Right lung (tissue), 2 donors: ENCODE measurements at regions not wholly inside any gene's neighbourhood (a gene's known extent, or its start where the extent isn't known, plus 50 kb on each side); places are given as distances from the start of the nearest gene placed in this dataset.

Experiments
- DNase-seq, 2 donors: peaks; one replicate each; pipeline ENCODE4 v3.0.0-alpha.2; 2013

DNA sequence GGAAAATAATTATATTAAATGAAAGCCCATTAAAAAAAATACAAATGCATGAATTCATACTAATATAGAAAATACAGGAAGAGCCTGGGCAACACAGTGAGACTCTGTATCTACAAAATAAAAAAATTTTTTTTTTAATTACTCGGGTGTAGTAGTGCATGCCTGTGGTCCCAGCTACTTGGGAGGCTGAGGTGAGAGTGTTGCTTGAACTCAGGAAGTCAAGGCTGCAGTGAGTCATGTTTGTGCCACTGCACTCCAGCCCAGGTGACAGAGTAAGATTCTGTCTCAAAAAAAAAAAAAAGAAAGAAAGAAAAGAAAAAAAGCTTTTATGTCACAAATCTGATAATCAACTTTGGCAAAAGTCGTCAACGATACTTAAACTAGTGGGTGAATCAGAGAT, 80.6 kb upstream of the PLEKHA5 start:
- DNase-seq: no peak

- no peak for DNase-seq
These were observed 76.8 kb upstream of the PLEKHA5 start for GRCh38 chr12:19052689-19053088.

- no peak for DNase-seq
These were observed 76.3 kb upstream of the PLEKHA5 start for GRCh38 chr12:19053218-19053617.

GRCh38 chr12:19054035-19054434, 75.5 kb upstream of the PLEKHA5 start:
- no peak for DNase-seq

- DNase-seq: no peak
These were observed 73.9 kb upstream of the PLEKHA5 start for GRCh38 chr12:19055589-19055988.

DNA sequence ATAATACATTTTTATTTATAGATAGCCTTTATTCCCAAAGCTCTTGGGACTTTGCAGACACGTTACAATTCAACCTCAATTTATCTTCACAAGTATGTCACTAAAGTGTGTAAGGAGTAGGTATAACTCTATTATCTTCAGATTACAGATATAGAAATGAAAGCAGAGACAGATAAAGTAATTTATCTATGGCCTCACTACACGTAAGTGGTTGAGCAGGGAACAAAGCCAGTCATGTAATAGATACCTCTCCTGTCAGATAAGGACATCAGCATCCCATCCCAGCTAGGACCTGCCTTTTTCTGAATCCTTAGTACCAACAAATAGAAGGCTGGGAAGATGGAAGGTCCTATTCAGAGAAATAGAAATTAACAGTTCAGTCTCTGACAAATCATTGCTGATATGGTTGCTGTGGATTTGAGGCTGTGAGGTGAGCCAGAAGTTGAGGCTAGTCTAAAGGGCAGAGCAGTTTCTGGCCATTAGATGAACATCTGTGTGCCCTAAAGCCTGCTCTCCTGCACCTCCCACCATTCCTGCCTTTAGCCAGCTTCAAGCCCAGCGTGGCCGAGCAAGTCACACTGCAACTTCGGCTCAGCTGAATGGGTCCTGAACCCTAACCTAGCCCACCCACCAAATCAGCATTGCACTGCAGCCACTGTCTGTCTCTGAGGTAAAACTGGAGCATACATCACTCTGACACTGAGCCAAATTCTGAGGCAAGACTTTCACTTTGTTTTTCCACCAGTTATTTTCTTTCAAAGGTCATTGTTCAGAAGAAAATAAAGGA, 71.1 kb upstream of the PLEKHA5 start:
- no peak for DNase-seq

DNA sequence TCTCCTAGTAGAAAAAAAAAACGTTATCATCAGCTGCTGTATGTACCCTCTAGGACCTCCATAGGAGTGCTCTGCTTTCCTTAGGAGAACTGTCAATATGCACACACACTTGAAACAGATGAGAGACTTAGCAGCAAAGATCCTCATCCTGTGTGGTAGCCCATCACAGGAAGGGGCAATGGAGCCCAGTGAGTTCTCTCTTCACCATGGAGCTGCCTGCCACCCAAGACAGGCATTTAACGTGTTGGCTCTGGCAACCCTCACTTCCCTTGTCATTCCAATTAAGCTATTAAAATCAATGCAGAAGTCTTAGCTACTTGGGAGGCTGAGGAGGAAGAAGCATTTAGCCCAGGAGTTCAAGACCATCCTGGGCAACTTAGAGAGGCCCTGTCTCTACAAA, 64.8 kb upstream of the PLEKHA5 start:
- DNase-seq: no peak

GRCh38 chr12:19065223-19065622, 64.3 kb upstream of the PLEKHA5 start:
- no peak for DNase-seq

GRCh38 chr12:19065871-19066270, 63.7 kb upstream of the PLEKHA5 start:
- no peak for DNase-seq

DNA sequence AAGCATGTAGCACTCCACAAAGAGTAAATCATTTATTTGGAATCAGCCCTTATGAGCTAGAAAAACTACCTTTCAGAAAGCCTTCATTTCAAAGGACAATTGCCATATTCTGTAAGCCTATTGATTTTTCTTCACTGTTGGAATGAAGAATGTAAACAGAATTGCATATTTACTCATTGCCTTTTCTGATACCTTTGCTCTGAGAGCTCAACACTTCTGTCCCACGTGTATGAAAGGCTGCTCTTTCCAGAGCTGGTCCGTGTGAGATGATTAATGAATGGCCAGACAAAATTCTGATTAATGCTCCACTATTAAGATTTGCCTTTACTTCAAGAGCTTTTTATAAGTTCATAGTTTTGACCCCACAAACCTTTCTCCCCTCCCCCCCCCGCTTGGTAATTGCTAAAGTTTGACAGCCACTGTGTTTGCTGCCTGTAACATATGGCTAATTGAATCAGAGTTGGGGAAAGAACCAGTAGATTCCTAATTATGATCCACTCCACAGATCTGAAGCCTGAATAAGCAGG, 63.0 kb upstream of the PLEKHA5 start:
- no peak for DNase-seq

DNA sequence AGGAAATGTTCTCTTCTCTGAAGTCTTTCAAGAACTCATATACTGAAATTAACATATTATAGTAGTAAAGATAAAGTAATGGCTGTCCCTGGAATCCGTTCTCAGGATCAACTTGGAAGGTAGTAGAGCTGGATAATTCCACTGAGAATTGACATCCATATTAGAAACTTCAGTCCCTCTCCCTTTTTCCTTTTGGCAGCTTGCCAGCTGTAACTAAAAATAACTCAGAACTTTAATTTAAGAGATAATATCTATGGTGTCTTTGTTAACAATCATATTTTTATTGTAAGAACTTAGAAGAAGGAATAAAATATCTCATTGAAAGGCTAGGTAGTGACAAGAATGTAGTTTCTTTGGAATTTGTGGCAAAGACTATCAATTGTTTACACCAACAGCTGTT, 61.4 kb upstream of the PLEKHA5 start:
- DNase-seq: no peak

GRCh38 chr12:19070341-19070740, 59.2 kb upstream of the PLEKHA5 start:
- DNase-seq: no peak

DNA sequence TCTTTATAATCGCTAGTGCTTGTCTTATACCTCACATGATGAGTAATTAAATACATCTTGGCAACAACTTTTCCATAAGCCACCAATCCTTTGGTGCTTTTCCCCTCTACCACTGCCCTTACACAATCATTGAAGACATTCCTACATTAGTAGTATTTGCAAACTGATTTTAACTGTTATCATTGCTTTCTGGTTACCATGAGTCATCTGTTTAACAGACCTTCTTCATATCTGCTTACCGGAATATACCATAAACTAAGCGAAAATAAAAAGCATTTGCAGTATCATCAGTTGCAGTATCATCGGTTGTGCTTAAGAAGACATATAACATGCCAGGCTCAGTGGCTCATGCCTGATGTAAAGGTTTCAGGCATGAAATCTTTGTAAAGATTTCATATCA, 54.8 kb upstream of the PLEKHA5 start:
- DNase-seq: no peak

GRCh38 chr12:19075711-19076340, 53.7 kb upstream of the PLEKHA5 start:
- no peak for DNase-seq
